ENCODE measurements at regions not wholly inside any gene's neighbourhood (a gene's known extent, or its start where the extent isn't known, plus 50 kb on each side); places are given as distances from the start of the nearest gene placed in this dataset.
"Not testable (repeated sequence)": the region's sequence is repeated elsewhere in the genome, so short reads cannot be mapped to it uniquely, and the experiment has no call there.

GRCh38 chr6:27132282-27132531 lies 115.3 kb upstream of the PRSS16 start:
- Histone ChIP-seq H3K79me2 (ENCODE audit: control insufficient read depth, insufficient read depth, low read length) (peaks cover 37% of the 10 kb centered on the region), H3K4me1 (ENCODE audit: control insufficient read depth, insufficient read depth, low read length) (peaks cover 22% of the 10 kb centered on the region), H3K9ac (ENCODE audit: control insufficient read depth, insufficient read depth, low read length) (peak overlapping the region; percentile 85), H3K4me3 (peak overlapping the region; percentile 65), H3K27ac (ENCODE audit: control insufficient read depth, insufficient read depth) (peak overlapping the region; percentile 93), H3K4me2 (ENCODE audit: control insufficient read depth, insufficient read depth) (peak overlapping the region; percentile 89)
- not testable (repeated sequence) for DNase-seq (ENCODE audit: low read depth, low spot score); H3K27me3 ChIP-seq (replicated peaks in 1 of 2; ENCODE audit: control insufficient read depth in 2 of 2, insufficient read depth in 2 of 2, low read length in 1 of 2); H2AFZ ChIP-seq (ENCODE audit: control insufficient read depth, low read depth, low read length); FAIRE-seq; H3K36me3 ChIP-seq (ENCODE audit: control insufficient read depth in 2 of 2, insufficient read depth in 2 of 2, low read length in 1 of 2); H3K9me3 ChIP-seq (replicated peaks; ENCODE audit: control insufficient read depth, insufficient read depth, low read length); H4K20me1 ChIP-seq (ENCODE audit: control insufficient read depth, insufficient read depth)
- TSS peak; percentile 98 for BruUV-seq (replicated peaks)
- ChIA-PET RAD21 (ENCODE audit: unreplicated experiment) (interaction anchor here (0.6 to 5.7 kb wide), 3 partner anchors 12 to 1089 kb away, joined by 3 to 40 read pairs (median 4); a partner anchor contains a TSS), CTCF (interaction anchor here (1.1 to 1.3 kb wide), 2 partner anchors 23 to 25 kb away, joined by 3 read pairs; no protein-coding TSS in a partner anchor), POLR2A (interaction anchor here (0.5 to 5.3 kb wide), 10 partner anchors 11 to 761 kb away, joined by 3 to 62 read pairs (median 6); a partner anchor contains a TSS), SMC1A (ENCODE audit: uncharacterized antibody, unreplicated experiment) (interaction anchor here (9.3 kb wide), 1 partner anchor 14 kb away, joined by 96 read pairs; a partner anchor contains a TSS)
- intact Hi-C loops (cut with micrococcal nuclease; ENCODE audit: unreplicated experiment) (loop anchor here (1.0 to 5.0 kb wide), 8 partner anchors 14 to 1099 kb away; a partner anchor contains a TSS), in situ Hi-C loops (cut with MboI) (loop anchor here (5.0 kb wide), 4 partner anchors 760 to 1010 kb away; a partner anchor contains a TSS)
- ATAC-seq = peak; percentile 4
- peak; percentile 94; the same call in 1 of the 2 replicates for TF ChIP-seq CHD1 (IDR thresholded peaks at IDR 0.05; ENCODE audit: low read depth, low read length)
- peak; percentile 88 for TF ChIP-seq POLR2A (IDR thresholded peaks at IDR 0.05; ENCODE audit: low read depth, low read length)
- peak; percentile 65; the same call in 1 of the 2 replicates for TF ChIP-seq POLR2AphosphoS5 (IDR thresholded peaks at IDR 0.05; ENCODE audit: low read length)
- TF ChIP-seq LARP7 (IDR thresholded peaks at IDR 0.05) = peak; percentile 86; the same call in 1 of the 2 replicates
- peak; percentile 91; the same call in 1 of the 2 replicates for TF ChIP-seq POLR2AphosphoS2 (IDR thresholded peaks at IDR 0.05; ENCODE audit: low read depth, low read length)
- TF ChIP-seq NFIC (IDR thresholded peaks at IDR 0.05; ENCODE audit: low read depth, low read length) = peak; percentile 12; the same call in 1 of the 2 replicates
- peak; percentile 11; the same call in 1 of the 2 replicates for TF ChIP-seq TAF1 (IDR thresholded peaks at IDR 0.05; ENCODE audit: borderline replicate concordance, low read depth, low read length)
- TF ChIP-seq EGR1 (IDR thresholded peaks at IDR 0.05; ENCODE audit: borderline replicate concordance in 1 of 2, low read depth in 2 of 2, low read length in 2 of 2) = peak in 1 of 2 experiments; percentile 36; a peak in 1 of 3 replicates
- TF ChIP-seq KAT2A (conservative IDR thresholded peaks at IDR 0.05; ENCODE audit: control insufficient read depth, low read depth, low read length) = peak; percentile 62; the same call in 1 of the 2 replicates
- WGBS (ENCODE audit: insufficient coverage, insufficient replicate concordance, low lambda C conversion rate, missing lambda C conversion rate) = under 1% methylated on average over 14 of the region's 14 CpGs
